ENCODE measurements at regions not wholly inside any gene's neighbourhood (a gene's known extent, or its start where the extent isn't known, plus 50 kb on each side); places are given as distances from the start of the nearest gene placed in this dataset.

DNA sequence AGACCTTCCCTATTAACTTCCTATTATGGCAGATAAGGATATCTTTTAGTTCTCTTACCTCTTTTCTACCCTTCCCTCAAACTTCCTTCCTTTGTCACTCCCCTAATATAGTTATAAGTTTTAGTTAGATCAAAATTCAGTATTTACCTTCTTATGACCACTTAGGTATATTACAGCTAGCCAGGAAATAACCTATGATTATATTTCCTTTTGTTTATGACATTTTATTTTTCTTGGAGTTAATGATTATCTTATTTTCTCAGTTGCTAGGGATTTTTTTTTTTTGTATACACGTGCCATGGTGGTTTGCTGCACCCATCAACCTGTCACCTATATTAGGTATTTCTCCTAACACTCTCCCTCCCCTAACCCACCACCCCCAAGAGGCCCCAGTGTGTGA lies 88.2 kb upstream of the ZBED5 start:
- DNase-seq (ENCODE audit: low read depth, low spot score), result no peak
- no peak overlapping the region for H3K27ac Mint-ChIP-seq (ENCODE audit: unreplicated experiment)
- H3K27me3 Mint-ChIP-seq (ENCODE audit: low read depth), result peaks cover 15% of the 10 kb centered on the region
- H3K4me3 Mint-ChIP-seq, result no peak overlapping the region
- peaks cover 7% of the 10 kb centered on the region for H3K36me3 Mint-ChIP-seq (ENCODE audit: low read depth)
- H3K9me3 Mint-ChIP-seq, result peaks cover 10% of the 10 kb centered on the region
- TF ChIP-seq, protein P1, sequence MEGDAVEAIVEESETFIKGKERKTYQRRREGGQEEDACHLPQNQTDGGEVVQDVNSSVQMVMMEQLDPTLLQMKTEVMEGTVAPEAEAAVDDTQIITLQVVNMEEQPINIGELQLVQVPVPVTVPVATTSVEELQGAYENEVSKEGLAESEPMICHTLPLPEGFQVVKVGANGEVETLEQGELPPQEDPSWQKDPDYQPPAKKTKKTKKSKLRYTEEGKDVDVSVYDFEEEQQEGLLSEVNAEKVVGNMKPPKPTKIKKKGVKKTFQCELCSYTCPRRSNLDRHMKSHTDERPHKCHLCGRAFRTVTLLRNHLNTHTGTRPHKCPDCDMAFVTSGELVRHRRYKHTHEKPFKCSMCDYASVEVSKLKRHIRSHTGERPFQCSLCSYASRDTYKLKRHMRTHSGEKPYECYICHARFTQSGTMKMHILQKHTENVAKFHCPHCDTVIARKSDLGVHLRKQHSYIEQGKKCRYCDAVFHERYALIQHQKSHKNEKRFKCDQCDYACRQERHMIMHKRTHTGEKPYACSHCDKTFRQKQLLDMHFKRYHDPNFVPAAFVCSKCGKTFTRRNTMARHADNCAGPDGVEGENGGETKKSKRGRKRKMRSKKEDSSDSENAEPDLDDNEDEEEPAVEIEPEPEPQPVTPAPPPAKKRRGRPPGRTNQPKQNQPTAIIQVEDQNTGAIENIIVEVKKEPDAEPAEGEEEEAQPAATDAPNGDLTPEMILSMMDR (conservative IDR thresholded peaks at IDR 0.05), result no peak
- H3K4me1 Mint-ChIP-seq, result no peaks in the 10 kb centered on the region

DNA sequence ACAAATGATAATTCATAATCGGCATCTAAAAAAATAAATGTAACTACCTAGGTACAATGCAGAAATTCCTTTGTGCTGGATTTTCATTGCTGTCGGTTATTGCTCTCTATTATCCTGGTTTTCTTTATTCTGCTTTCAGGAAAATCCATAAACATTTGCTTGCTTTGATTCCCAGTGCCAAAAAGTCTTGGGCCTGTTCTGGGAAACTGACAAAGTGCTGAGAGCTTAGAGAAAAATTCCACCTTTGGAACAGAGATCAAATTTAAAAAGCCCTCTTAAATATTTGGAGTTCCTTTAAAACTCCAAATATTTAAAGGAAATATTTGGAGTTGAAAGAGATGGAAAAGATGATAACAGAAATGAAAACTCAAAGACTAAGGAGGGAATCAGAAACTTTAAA lies 87.3 kb upstream of the ZBED5 start:
- Mint-ChIP-seq H3K27me3 (ENCODE audit: low read depth) (peaks cover 10% of the 10 kb centered on the region), H3K4me1 (no peaks in the 10 kb centered on the region), H3K36me3 (ENCODE audit: low read depth) (peaks cover 7% of the 10 kb centered on the region), H3K4me3 (no peak overlapping the region), H3K27ac (ENCODE audit: unreplicated experiment) (no peak overlapping the region), H3K9me3 (peaks cover 5% of the 10 kb centered on the region)
- DNase-seq (ENCODE audit: low read depth, low spot score), result no peak
- TF ChIP-seq, protein P1 (conservative IDR thresholded peaks at IDR 0.05), result no peak

DNA sequence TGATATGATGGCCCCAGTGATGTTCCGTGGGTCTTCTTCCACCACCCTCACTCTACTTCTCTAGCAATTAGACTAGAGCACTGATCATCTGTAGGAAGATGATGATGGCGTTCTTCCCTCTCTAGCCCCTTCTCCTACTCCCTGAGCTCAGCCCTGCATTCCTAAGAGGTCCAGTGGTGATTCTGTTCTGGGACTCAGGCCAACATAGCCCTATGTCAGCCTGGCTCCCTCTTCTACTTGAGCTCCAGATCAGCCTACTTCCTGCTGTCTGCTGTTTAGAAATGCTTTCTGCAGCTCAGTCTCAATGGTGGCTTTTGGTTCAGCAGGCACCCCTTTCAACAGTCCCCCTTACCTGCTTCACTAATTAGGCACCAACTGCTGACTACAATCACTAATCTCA lies 86.1 kb upstream of the ZBED5 start:
- Mint-ChIP-seq H3K9me3 (no peaks in the 10 kb centered on the region), H3K27me3 (ENCODE audit: low read depth) (peaks cover 7% of the 10 kb centered on the region), H3K4me3 (no peak overlapping the region), H3K36me3 (ENCODE audit: low read depth) (no peaks in the 10 kb centered on the region), H3K4me1 (no peaks in the 10 kb centered on the region), H3K27ac (ENCODE audit: unreplicated experiment) (no peak overlapping the region)
- TF ChIP-seq, protein P1 (conservative IDR thresholded peaks at IDR 0.05), result no peak
- no peak for DNase-seq (ENCODE audit: low read depth, low spot score)

DNA sequence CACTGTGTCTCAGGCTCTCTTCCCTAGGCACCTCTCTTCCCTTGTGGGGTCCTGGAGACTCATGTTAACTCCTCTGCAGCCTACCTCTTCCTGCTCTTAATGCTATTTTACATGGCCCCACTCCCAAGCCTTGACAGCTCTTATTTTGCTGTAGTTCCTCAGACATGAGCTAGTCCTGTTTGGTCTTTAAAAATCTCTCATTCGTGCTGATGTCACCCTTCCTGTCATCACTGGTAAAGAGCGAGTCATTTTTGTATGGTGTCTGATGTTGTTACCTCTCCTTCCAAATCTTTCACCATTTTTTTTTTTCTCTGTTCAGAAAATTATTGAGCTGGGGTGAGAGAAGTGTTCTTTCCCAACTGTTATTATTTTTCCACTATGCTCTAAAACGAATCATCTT lies 84.8 kb upstream of the ZBED5 start:
- no peaks in the 10 kb centered on the region for H3K9me3 Mint-ChIP-seq
- TF ChIP-seq, protein P1 (conservative IDR thresholded peaks at IDR 0.05), result no peak
- no peak for DNase-seq (ENCODE audit: low read depth, low spot score)
- H3K36me3 Mint-ChIP-seq (ENCODE audit: low read depth), result no peaks in the 10 kb centered on the region
- H3K4me3 Mint-ChIP-seq, result no peak overlapping the region
- peaks cover 3% of the 10 kb centered on the region for H3K27me3 Mint-ChIP-seq (ENCODE audit: low read depth)
- no peaks in the 10 kb centered on the region for H3K4me1 Mint-ChIP-seq
- no peak overlapping the region for H3K27ac Mint-ChIP-seq (ENCODE audit: unreplicated experiment)

DNA sequence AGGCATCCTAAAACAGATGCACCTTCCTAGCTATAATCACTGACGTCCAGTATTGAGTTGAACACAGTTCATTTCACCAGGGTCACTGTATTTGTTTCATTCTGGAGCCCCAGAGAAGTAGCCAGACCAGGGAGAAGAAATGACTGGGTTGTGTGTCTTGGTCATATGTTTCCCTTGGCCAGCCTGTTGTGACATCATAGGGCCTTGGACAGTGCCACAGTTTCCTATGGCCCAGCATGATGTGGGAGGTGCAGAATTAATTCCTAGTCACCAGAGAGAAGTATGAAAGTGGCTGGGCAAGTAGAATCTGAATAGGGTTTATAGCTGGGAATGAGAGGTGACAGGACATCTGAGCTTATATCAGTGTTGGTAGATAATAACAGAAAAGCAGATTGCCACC lies 84.0 kb upstream of the ZBED5 start:
- Mint-ChIP-seq H3K9me3 (no peaks in the 10 kb centered on the region), H3K36me3 (ENCODE audit: low read depth) (no peaks in the 10 kb centered on the region), H3K4me3 (no peak overlapping the region), H3K27ac (ENCODE audit: unreplicated experiment) (no peak overlapping the region), H3K27me3 (ENCODE audit: low read depth) (no peaks in the 10 kb centered on the region), H3K4me1 (no peaks in the 10 kb centered on the region)
- TF ChIP-seq, protein P1 (conservative IDR thresholded peaks at IDR 0.05), result no peak
- no peak for DNase-seq (ENCODE audit: low read depth, low spot score)

DNA sequence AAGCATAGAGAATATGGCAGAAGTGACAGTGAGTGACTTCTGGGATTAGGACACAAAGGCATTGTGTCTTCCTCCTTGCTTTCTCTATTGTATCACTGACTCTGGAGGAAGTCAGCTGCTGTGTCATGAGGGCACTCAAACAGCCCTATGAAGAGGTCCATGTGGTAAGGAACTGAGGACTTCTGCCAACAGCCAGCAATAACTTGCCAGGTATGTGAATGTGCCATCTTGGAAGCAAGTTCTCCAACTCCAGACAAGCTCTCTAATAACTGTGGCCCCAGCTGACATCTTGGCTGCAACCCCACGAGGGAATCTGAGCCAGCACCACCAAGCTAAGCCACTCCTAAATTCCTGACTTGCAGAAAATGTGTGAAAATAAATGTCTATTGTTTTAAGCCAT lies 83.6 kb upstream of the ZBED5 start:
- Mint-ChIP-seq H3K9me3 (no peaks in the 10 kb centered on the region), H3K27ac (ENCODE audit: unreplicated experiment) (no peak overlapping the region), H3K36me3 (ENCODE audit: low read depth) (no peaks in the 10 kb centered on the region), H3K4me1 (no peaks in the 10 kb centered on the region), H3K4me3 (no peak overlapping the region), H3K27me3 (ENCODE audit: low read depth) (no peaks in the 10 kb centered on the region)
- no peak for DNase-seq (ENCODE audit: low read depth, low spot score)
- TF ChIP-seq, protein P1 (conservative IDR thresholded peaks at IDR 0.05), result no peak
